IMR-90 (cell line): ENCODE measurements at regions not wholly inside any gene's neighbourhood (a gene's known extent, or its start where the extent isn't known, plus 50 kb on each side); places are given as distances from the start of the nearest gene placed in this dataset.

Source experiments
- ATAC-seq: fragments of 200-7000 bp; cut with Tn5 transposase; 2 replicates; pipeline ENCODE4 v1.9.1; 2020; ENCODE audit warnings: low read depth, mild to moderate bottlenecking, moderate library complexity
- BruUV-seq: library from RNA; stranded (reverse); fragments of 400-500 nt; replicated peaks from 2 replicates; lab custom pipeline; 2021; lab: Mats Ljungman, UMichigan
- CTCF ChIA-PET: fragments of 300-600 bp; formaldehyde crosslinking; extraction: SDS; loops from one replicate; lab custom pipeline; 2021; ENCODE audit warnings: antibody characterized with exemption; lab: Yijun Ruan, JAX
- POLR2A ChIA-PET: fragments of 300-600 bp; sonication (Branson Sonifier 250); formaldehyde crosslinking; loops from one replicate; lab custom pipeline; 2022; ENCODE audit warnings: antibody characterized with exemption; ENCODE audit not compliant: unreplicated experiment; lab: Charles Lee
- DNase-seq: peaks from one replicate; pipeline ENCODE4 v3.0.0; 2013
- H2AFZ ChIP-seq: replicated peaks from 2 replicates; pipeline ENCODE3; 2013; ENCODE audit warnings: low read length, mild to moderate bottlenecking; ENCODE audit not compliant: poor library complexity
- H2AK5ac ChIP-seq: 2 replicates; pipeline ENCODE4 v1.6.1; 2013; ENCODE audit warnings: low read depth, low read length, inconsistent platforms
- H2AK9ac ChIP-seq: replicated peaks from 2 replicates; pipeline ENCODE3; 2013; ENCODE audit warnings: mild to moderate bottlenecking, low read depth, low read length, moderate library complexity; ENCODE audit not compliant: poor library complexity
- H2BK120ac ChIP-seq: 2 replicates; pipeline ENCODE4 v1.6.1; 2013; ENCODE audit warnings: low read depth, low read length, inconsistent platforms
- H2BK15ac ChIP-seq: 3 replicates; pipeline ENCODE4 v1.6.1; 2013; ENCODE audit warnings: low read depth, low read length, inconsistent platforms
- H2BK20ac ChIP-seq: 2 replicates; pipeline ENCODE4 v1.6.1; 2013; ENCODE audit warnings: low read depth, mild to moderate bottlenecking, inconsistent platforms, low read length, moderate library complexity
- H2BK5ac ChIP-seq: 2 replicates; pipeline ENCODE4 v1.6.1; 2013; ENCODE audit warnings: mild to moderate bottlenecking, low read depth, low read length, inconsistent platforms; ENCODE audit not compliant: poor library complexity, severe bottlenecking
- H3K14ac ChIP-seq: replicated peaks from 2 replicates; pipeline ENCODE4 v1.6.1; 2013; ENCODE audit warnings: low read depth, low read length, inconsistent platforms
- H3K18ac ChIP-seq: 2 replicates; pipeline ENCODE4 v1.6.1; 2013; ENCODE audit warnings: low read depth, low read length, control low read depth
- H3K23ac ChIP-seq: 2 replicates; pipeline ENCODE4 v1.6.1; 2013; ENCODE audit warnings: low read depth, low read length, inconsistent platforms
- H3K27ac ChIP-seq: 2 replicates; pipeline ENCODE4 v1.5.1; 2013; ENCODE audit warnings: mild to moderate bottlenecking, control low read depth, low read length; ENCODE audit not compliant: insufficient read depth
- H3K27me3 ChIP-seq: 2 replicates; pipeline ENCODE4 v1.6.1; 2013; ENCODE audit warnings: low read length; ENCODE audit not compliant: control insufficient read depth, insufficient read depth
- H3K36me3 ChIP-seq: 2 replicates; pipeline ENCODE4 v1.6.1; 2013; ENCODE audit warnings: low read length, mixed read lengths; ENCODE audit not compliant: control insufficient read depth, insufficient read depth
- H3K4ac ChIP-seq: 2 replicates; pipeline ENCODE4 v1.6.1; 2013; ENCODE audit warnings: low read depth, low read length, inconsistent platforms
- H3K4me1 ChIP-seq: 2 replicates; pipeline ENCODE4 v1.6.1; 2013; ENCODE audit warnings: low read length, mixed read lengths; ENCODE audit not compliant: control insufficient read depth, insufficient read depth
- H3K4me2 ChIP-seq: 2 replicates; pipeline ENCODE4 v1.6.1; 2013; ENCODE audit warnings: low read depth, mild to moderate bottlenecking, control low read depth, low read length, moderate library complexity
- H3K4me3 ChIP-seq: 2 replicates; pipeline ENCODE4 v1.5.1; 2013; ENCODE audit warnings: low read depth, mild to moderate bottlenecking, control low read depth, low read length, moderate library complexity; ENCODE audit not compliant: insufficient read depth
- H3K56ac ChIP-seq: 2 replicates; pipeline ENCODE4 v1.6.1; 2013; ENCODE audit warnings: low read length, inconsistent platforms; ENCODE audit not compliant: insufficient read depth; ENCODE audit errors: extremely low read depth
- H3K79me1 ChIP-seq, 2 experiments: 2 replicates each; pipeline ENCODE4 v1.6.1; 2013; ENCODE audit warnings: low read length in 2 of 2, inconsistent platforms in 1 of 2, low read depth in 1 of 2
- H3K9ac ChIP-seq: 2 replicates; pipeline ENCODE4 v1.6.1; 2013; ENCODE audit warnings: low read depth, low read length, control low read depth
- H3K9me1 ChIP-seq: 2 replicates; pipeline ENCODE4 v1.6.1; 2013; ENCODE audit warnings: low read length, inconsistent platforms; ENCODE audit not compliant: insufficient read depth
- H3K9me3 ChIP-seq: 2 replicates; pipeline ENCODE4 v1.6.1; 2013; ENCODE audit warnings: low read length; ENCODE audit not compliant: control insufficient read depth, insufficient read depth
- H4K20me1 ChIP-seq: 2 replicates; pipeline ENCODE4 v1.6.1; 2013; ENCODE audit warnings: low read length, inconsistent platforms; ENCODE audit not compliant: insufficient read depth
- H4K5ac ChIP-seq: 2 replicates; pipeline ENCODE4 v1.6.1; 2013; ENCODE audit warnings: mild to moderate bottlenecking, low read depth, low read length, control low read depth
- H4K8ac ChIP-seq, 2 experiments: 2 replicates each; pipeline ENCODE4 v1.6.1; 2013; ENCODE audit warnings: low read depth in 2 of 2, low read length in 2 of 2, control low read depth in 1 of 2, inconsistent platforms in 1 of 2
- H4K91ac ChIP-seq: 2 replicates; pipeline ENCODE4 v1.6.1; 2013; ENCODE audit warnings: low read depth, low read length, inconsistent platforms; ENCODE audit not compliant: insufficient read depth
- CEBPB ChIP-seq: IDR thresholded peaks from 2 replicates; pipeline ENCODE4 v1.6.1; 2012; ENCODE audit warnings: low read depth, low read length, improper control_type of control experiment
- CHD1 ChIP-seq: IDR thresholded peaks from 2 replicates; pipeline ENCODE4 v1.6.1; 2012; ENCODE audit warnings: low read depth, low read length, improper control_type of control experiment
- MXI1 ChIP-seq: IDR thresholded peaks from 2 replicates; pipeline ENCODE4 v1.6.1; 2012; ENCODE audit warnings: low read depth, mild to moderate bottlenecking, low read length, moderate library complexity, borderline replicate concordance
- NFE2L2 ChIP-seq: fragments of 150-350 bp; IDR thresholded peaks from 2 replicates; pipeline ENCODE4 v1.6.1; 2016; ENCODE audit warnings: low read depth, mild to moderate bottlenecking, low read length
- POLR2A ChIP-seq: IDR thresholded peaks from 2 replicates; pipeline ENCODE4 v1.6.1; 2012; ENCODE audit warnings: mild to moderate bottlenecking, low read depth, low read length
- RAD21 ChIP-seq: IDR thresholded peaks from 2 replicates; pipeline ENCODE4 v1.6.1; 2012; ENCODE audit warnings: low read length, improper control_type of control experiment
- RFX5 ChIP-seq: IDR thresholded peaks from 2 replicates; pipeline ENCODE4 v1.8.0; 2012; ENCODE audit warnings: low read depth, mild to moderate bottlenecking, low read length, moderate library complexity
- whole genome bisulfite sequencing, 2 experiments: methylation state at CpG; one replicate each; pipeline versions ENCODE4 v1.1.5 to v1.1.7; 2013; ENCODE audit warnings: missing lambda C conversion rate in 2 of 2; ENCODE audit not compliant: insufficient read length in 1 of 2; ENCODE audit errors: extremely low coverage in 2 of 2; 5-methylcytosine and 5-hydroxymethylcytosine counted together
- dilution Hi-C: fragments of 300-500 bp; cut with HindIII; formaldehyde crosslinking; loops from one replicate; pipeline ENCODE4 v1.14.3; 2018; ENCODE audit warnings: low sequenced_read_pairs; ENCODE audit not compliant: unreplicated experiment
- in situ Hi-C: fragments of 300-500 bp; cut with MboI; formaldehyde crosslinking; loops from 3 replicates; pipeline ENCODE4 v1.14.3; 2019; ENCODE audit warnings: low sequenced_read_pairs, inconsistent platforms, mixed read lengths
- intact Hi-C: fragments of 100-400 bp; cut with micrococcal nuclease; formaldehyde crosslinking; loops from 2 replicates; pipeline ENCODE4 v1.10.0; 2022
- TF ChIP-seq, protein P1 (sequence below): fragments of 150-350 bp; IDR thresholded peaks from 2 replicates; pipeline ENCODE4 v1.6.1; 2017; ENCODE audit warnings: mild to moderate bottlenecking, antibody characterized with exemption, low read length, low read depth
- TF ChIP-seq, protein P2 (sequence below): fragments of 150-350 bp; IDR thresholded peaks from 2 replicates; pipeline ENCODE4 v1.6.1; 2016; ENCODE audit warnings: low read depth, mild to moderate bottlenecking, low read length, moderate library complexity, borderline replicate concordance

DNA sequence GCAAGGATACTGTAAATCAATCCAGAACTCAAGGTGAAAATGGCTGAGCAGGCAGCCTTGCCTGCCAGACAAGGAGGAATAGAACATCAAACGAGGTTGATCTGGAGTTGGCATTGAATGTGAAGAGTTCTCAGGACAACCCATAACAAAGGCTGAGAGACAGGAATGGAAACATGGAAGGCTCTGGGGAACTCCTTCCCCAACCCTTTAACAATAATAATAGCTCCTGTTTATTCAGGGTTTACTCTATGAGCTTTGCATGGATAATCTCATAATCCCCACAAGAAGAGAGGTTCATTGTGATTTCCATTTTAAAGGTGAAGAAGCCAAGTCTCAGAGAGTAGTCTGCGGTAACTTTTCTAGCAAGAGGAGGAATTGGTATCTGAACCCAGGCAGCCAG is 151.7 kb downstream of the SOD2 start:
- WGBS, 2 experiments, result no CpG with 5 or more reads among the region's 2 CpGs
- no peak overlapping the region for H2BK15ac ChIP-seq
- CTCF ChIA-PET, result interaction anchor here (0.8 kb wide), 1 partner anchor 44 kb away, joined by 3 read pairs; no protein-coding TSS in a partner anchor
- in situ Hi-C loops, result no loop called here
- H3K18ac ChIP-seq, result no peak overlapping the region
- POLR2A ChIA-PET, result no interaction called here
- no peak overlapping the region for H2AK9ac ChIP-seq
- H3K27ac ChIP-seq, result no peak overlapping the region
- no peak overlapping the region for H4K5ac ChIP-seq
- H4K8ac ChIP-seq, result no peak overlapping the region
- dilution Hi-C loops, result no loop called here
- no peak overlapping the region for H3K23ac ChIP-seq
- no peak overlapping the region for H3K4ac ChIP-seq
- no peak overlapping the region for H3K4me3 ChIP-seq
- H3K79me1 ChIP-seq, result no peaks in the 10 kb centered on the region
- H3K9me3 ChIP-seq, result no peaks in the 10 kb centered on the region
- TF ChIP-seq MXI1 (no peak), CHD1 (no peak), RAD21 (no peak), POLR2A (no peak), NFE2L2 (no peak), CEBPB (no peak), RFX5 (no peak)
- TF ChIP-seq, protein P1, sequence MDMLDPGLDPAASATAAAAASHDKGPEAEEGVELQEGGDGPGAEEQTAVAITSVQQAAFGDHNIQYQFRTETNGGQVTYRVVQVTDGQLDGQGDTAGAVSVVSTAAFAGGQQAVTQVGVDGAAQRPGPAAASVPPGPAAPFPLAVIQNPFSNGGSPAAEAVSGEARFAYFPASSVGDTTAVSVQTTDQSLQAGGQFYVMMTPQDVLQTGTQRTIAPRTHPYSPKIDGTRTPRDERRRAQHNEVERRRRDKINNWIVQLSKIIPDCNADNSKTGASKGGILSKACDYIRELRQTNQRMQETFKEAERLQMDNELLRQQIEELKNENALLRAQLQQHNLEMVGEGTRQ, result no peak
- TF ChIP-seq, protein P2, sequence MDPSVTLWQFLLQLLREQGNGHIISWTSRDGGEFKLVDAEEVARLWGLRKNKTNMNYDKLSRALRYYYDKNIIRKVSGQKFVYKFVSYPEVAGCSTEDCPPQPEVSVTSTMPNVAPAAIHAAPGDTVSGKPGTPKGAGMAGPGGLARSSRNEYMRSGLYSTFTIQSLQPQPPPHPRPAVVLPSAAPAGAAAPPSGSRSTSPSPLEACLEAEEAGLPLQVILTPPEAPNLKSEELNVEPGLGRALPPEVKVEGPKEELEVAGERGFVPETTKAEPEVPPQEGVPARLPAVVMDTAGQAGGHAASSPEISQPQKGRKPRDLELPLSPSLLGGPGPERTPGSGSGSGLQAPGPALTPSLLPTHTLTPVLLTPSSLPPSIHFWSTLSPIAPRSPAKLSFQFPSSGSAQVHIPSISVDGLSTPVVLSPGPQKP, result no peak
- H2BK120ac ChIP-seq, result no peak overlapping the region
- no peak for ATAC-seq
- no peaks in the 10 kb centered on the region for H3K9me1 ChIP-seq
- no peaks in the 10 kb centered on the region for H3K4me1 ChIP-seq
- DNase-seq, result no peak
- no peaks in the 10 kb centered on the region for H4K20me1 ChIP-seq
- no TSS peak for BruUV-seq
- no peak overlapping the region for H2BK5ac ChIP-seq
- H3K4me2 ChIP-seq, result no peak overlapping the region
- no peaks in the 10 kb centered on the region; the same call in 1 of the 2 replicates for H3K27me3 ChIP-seq
- H3K56ac ChIP-seq, result no peak overlapping the region
- H3K9ac ChIP-seq, result no peak overlapping the region
- no peak overlapping the region for H2AK5ac ChIP-seq
- intact Hi-C loops, result no loop called here
- H3K36me3 ChIP-seq, result no peaks in the 10 kb centered on the region
- no peak overlapping the region for H4K91ac ChIP-seq
- no peak overlapping the region for H2BK20ac ChIP-seq
- H2AFZ ChIP-seq, result no peak overlapping the region
- H3K14ac ChIP-seq, result no peak overlapping the region
